GM12892 (cell line): ENCODE measurements at regions not wholly inside any gene's neighbourhood (a gene's known extent, or its start where the extent isn't known, plus 50 kb on each side); places are given as distances from the start of the nearest gene placed in this dataset.

Experiments
- POLR2A ChIP-seq: IDR thresholded peaks from 2 replicates; pipeline ENCODE4 v1.6.1; 2011; ENCODE audit warnings: low read depth, low read length, control low read depth
- POLR2AphosphoS5 ChIP-seq: IDR thresholded peaks from 2 replicates; pipeline ENCODE4 v1.6.1; 2011; ENCODE audit warnings: low read depth, low read length, control low read depth

GRCh38 chr7:85644272-85644671 is 457.4 kb upstream of the SEMA3D start:
- TF ChIP-seq POLR2A = no peak
- no peak for TF ChIP-seq POLR2AphosphoS5
